ENCODE measurements at regions not wholly inside any gene's neighbourhood (a gene's known extent, or its start where the extent isn't known, plus 50 kb on each side); places are given as distances from the start of the nearest gene placed in this dataset.

GRCh38 chr7:38329340-38329739, 55.9 kb upstream of the TARP start:
- DNase-seq (ENCODE audit: extremely low read depth in 1 of 4, low spot score in 3 of 4) (no peak), FAIRE-seq (no peak), ATAC-seq (no peak)
- intact Hi-C loops (cut with micrococcal nuclease) (no loop called here), in situ Hi-C loops (cut with MboI) (no loop called here)
- POLR2A ChIA-PET: interaction anchor here (0.8 kb wide), 1 partner anchor 15 kb away, joined by 4 read pairs; no protein-coding TSS in a partner anchor
- Histone ChIP-seq H4K20me1 (replicated peaks; ENCODE audit: control insufficient read depth, insufficient read depth, low read length) (no peaks in the 10 kb centered on the region), H3K9ac (ENCODE audit: insufficient read depth in 1 of 2, low read depth in 2 of 2, low read length in 2 of 2) (no peak overlapping the region), H3K36me3 (ENCODE audit: control insufficient read depth, insufficient read depth, low read length) (no peaks in the 10 kb centered on the region), H3K27me3 (ENCODE audit: control insufficient read depth in 2 of 2, insufficient read depth in 2 of 2, low read length in 2 of 2) (no peaks in the 10 kb centered on the region), H3K4me1 (replicated peaks in 1 of 2; ENCODE audit: control insufficient read depth in 2 of 2, insufficient read depth in 2 of 2, low read length in 2 of 2) (peaks cover 6 to 18% of the 10 kb centered on the region in 2 experiments; a peak in 4 of 5 replicates), H3K4me3 (no peak overlapping the region), H3K79me2 (ENCODE audit: control insufficient read depth, insufficient read depth, low read length) (no peaks in the 10 kb centered on the region), H3K9me3 (replicated peaks; ENCODE audit: control insufficient read depth, insufficient read depth, low read depth, low read length) (no peaks in the 10 kb centered on the region), H3K27ac (ENCODE audit: extremely low read depth, low read depth, low read length) (no peak overlapping the region), H2AFZ (ENCODE audit: low read depth, low read length) (no peak overlapping the region), H3K9me1 (ENCODE audit: control insufficient read depth, insufficient read depth, low read length) (no peaks in the 10 kb centered on the region), H3K4me2 (ENCODE audit: insufficient read depth, low read length) (no peak overlapping the region)
- TF ChIP-seq, protein P1, sequence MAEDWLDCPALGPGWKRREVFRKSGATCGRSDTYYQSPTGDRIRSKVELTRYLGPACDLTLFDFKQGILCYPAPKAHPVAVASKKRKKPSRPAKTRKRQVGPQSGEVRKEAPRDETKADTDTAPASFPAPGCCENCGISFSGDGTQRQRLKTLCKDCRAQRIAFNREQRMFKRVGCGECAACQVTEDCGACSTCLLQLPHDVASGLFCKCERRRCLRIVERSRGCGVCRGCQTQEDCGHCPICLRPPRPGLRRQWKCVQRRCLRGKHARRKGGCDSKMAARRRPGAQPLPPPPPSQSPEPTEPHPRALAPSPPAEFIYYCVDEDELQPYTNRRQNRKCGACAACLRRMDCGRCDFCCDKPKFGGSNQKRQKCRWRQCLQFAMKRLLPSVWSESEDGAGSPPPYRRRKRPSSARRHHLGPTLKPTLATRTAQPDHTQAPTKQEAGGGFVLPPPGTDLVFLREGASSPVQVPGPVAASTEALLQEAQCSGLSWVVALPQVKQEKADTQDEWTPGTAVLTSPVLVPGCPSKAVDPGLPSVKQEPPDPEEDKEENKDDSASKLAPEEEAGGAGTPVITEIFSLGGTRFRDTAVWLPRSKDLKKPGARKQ (CRISPR knock-in tag; IDR thresholded peaks at IDR 0.05): no peak
- TF ChIP-seq HES1 (IDR thresholded peaks at IDR 0.05; ENCODE audit: low read depth) (no peak), MED1 (CRISPR knock-in tag; IDR thresholded peaks at IDR 0.05; ENCODE audit: borderline replicate concordance) (no peak), PHF21A (IDR thresholded peaks at IDR 0.05; ENCODE audit: borderline replicate concordance, low read depth) (no peak), ZNF75A (CRISPR knock-in tag; IDR thresholded peaks at IDR 0.05) (no peak), E2F1 (CRISPR knock-in tag; IDR thresholded peaks at IDR 0.05) (no peak), POLR2B (IDR thresholded peaks at IDR 0.05; ENCODE audit: low read depth, partially characterized antibody) (no peak), FOXA1 (IDR thresholded peaks at IDR 0.05; ENCODE audit: borderline replicate concordance) (no peak), ARNT (IDR thresholded peaks at IDR 0.05) (no peak), ZNF57 (CRISPR knock-in tag; IDR thresholded peaks at IDR 0.05) (no peak), NFE2 (IDR thresholded peaks at IDR 0.05; ENCODE audit: low read depth) (no peak)
- TF ChIP-seq, protein P2, sequence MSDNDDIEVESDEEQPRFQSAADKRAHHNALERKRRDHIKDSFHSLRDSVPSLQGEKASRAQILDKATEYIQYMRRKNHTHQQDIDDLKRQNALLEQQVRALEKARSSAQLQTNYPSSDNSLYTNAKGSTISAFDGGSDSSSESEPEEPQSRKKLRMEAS (CRISPR knock-in tag; IDR thresholded peaks at IDR 0.05): no peak
- no TSS peak for BruUV-seq (replicated peaks)
- CTCF ChIA-PET (ENCODE audit: low intra/inter-chr PET ratio): no interaction called here
- 85% methylated on average over 5 of the region's 5 CpGs for WGBS (ENCODE audit: insufficient coverage, low coverage, missing lambda C conversion rate)
